NCI-H2171 treated with DMSO at 0.1 percent for 48 hours (cell line): ENCODE measurements at regions not wholly inside any gene's neighbourhood (a gene's known extent, or its start where the extent isn't known, plus 50 kb on each side); places are given as distances from the start of the nearest gene placed in this dataset.

Source experiments
- DNase-seq: peaks from one replicate; lab custom pipeline; 2025; lab: John Stamatoyannopoulos, UW

- DNase-seq, result no peak
These were observed 201.1 kb upstream of the ADAMTS9 start for GRCh38 chr3:64888840-64889392.

- no peak for DNase-seq
These were observed 200.4 kb upstream of the ADAMTS9 start for GRCh38 chr3:64888165-64888564.

- no peak for DNase-seq
These were observed 197.3 kb upstream of the ADAMTS9 start for GRCh38 chr3:64885055-64885454.

DNA sequence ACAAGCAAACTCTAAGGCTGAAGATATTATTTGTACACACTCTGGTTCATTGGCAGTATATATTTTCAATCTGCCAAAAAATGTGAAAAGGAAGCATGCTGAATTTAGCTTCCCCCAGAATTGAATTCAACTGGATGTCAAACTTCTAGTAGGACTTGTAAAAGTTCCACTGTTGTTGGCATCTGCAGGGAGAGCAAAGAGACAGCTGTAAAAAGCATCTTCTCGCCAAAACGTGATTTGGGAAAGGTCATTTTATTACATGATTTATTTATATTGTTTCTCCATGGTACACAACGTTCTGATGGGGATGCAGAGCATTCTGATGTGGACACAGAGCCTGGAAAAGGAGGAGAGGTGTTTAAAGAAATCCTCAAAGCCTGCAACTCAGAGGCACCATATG is 196.7 kb upstream of the ADAMTS9 start:
- DNase-seq, result no peak

GRCh38 chr3:64880916-64881315 is 193.1 kb upstream of the ADAMTS9 start:
- no peak for DNase-seq

DNA sequence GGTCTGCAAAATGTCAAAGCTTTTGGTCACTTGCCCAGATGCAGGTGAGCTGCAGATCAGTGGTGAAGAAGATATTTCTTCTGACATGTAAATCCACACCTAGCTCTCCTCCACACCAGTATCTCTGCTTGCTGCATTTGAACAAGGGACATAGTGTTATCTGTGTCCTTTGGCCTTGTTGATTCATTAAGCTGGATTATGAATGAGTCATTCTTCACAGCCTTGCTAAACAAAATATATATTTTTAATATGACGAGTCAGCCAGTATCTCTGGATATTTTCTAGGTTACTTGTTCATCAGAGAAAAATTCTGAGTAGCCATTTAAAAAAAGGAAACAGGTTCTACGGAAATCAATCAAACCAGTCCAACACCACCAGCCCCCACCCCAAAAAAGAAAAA is 190.6 kb upstream of the ADAMTS9 start:
- DNase-seq, result no peak

DNA sequence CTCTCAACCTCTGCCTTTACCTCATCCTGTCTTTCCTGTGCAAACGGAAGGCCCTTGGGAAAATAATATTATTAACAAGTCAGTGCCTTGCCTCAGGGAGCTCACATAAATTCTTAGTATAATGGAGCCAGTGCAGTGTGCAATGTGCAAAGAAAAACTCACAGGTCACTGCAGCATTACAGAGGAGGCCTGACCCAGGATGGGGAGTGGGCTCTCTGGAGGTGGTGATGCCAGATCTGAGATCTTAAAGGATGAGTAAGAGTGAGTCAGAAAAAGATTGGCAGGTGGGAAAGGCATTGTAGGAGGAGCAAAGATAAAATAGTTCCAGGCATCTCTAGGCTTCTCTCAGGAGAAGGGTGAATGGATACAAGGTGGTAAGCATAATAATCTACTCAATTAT is 185.6 kb upstream of the ADAMTS9 start:
- no peak for DNase-seq

GRCh38 chr3:64872345-64872744 is 184.5 kb upstream of the ADAMTS9 start:
- no peak for DNase-seq

DNA sequence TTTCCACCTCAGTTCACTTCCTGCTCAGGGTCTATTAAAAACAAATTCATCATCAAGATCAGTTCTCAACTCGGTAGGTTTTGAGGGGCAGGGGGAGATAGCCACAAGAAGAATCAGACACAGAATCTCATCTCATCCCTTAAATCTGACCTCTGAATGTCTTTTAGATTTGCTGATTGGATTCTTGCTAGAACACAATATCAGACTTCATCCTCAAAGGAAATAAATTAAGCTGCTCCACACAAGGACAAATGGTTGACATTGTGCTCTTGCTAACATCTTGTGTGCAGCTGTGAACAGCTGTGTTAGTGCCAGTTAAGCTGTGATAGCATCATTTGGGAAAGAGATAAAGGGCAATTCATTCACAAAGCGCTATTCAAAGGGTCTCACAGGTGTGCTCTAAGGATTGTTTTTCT is 184.0 kb upstream of the ADAMTS9 start:
- DNase-seq, result no peak

DNA sequence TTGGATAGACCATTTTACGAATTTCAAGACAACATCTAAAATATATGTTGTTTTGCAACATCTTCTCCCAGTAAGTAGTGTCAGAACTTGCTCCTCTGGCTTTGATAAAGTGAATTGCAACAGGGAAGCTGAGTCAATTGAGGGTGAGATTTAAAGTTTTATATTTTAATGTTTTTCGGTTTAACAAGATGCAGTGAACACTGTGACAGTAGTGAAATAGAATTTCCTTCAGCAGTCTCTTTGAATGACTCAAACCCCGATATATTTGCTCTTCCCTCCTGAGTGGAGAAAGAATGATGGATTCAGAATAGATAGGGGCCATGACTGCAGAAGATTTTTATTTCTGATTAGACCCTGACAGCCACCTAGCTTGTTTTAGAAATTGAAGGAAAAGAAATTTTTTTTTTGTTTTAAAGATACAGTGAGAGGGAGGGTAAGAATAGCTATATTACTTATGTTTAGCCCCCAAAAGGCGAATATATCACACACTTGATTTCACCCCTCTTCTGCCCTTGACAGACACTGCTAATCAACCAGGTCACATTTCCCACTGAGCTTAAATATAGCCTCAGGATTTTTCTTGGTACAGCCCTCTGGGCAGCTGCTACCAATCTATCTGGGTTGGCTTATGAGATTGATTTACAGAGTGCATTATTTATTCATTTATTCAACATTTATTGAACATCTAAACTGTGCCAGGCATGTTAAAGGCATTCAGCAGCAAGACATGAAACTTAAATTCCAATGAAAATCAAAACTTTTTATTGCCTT is 183.3 kb upstream of the ADAMTS9 start:
- no peak for DNase-seq

DNA sequence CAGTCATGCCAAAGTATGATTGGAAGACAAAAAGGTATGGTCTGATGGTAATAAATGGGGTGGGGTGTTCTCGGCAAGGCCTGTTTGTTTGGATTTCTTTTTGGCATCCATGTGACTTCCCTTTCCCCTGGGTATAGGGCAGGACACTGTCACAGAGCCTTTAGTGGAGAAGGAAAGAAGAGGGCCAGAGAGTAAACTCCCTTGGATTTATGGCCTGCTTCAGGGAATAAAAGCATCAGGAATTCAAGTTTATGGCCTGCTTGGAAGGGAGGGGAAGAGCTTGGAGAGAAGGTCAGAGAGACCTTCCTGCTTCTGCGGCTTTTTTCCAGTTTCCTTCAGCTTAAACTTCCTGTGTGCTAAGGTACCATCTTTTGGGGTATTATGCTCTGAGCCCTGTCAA is 179.4 kb upstream of the ADAMTS9 start:
- no peak for DNase-seq

GRCh38 chr3:64865839-64866570 is 178.2 kb upstream of the ADAMTS9 start:
- DNase-seq, result no peak

DNA sequence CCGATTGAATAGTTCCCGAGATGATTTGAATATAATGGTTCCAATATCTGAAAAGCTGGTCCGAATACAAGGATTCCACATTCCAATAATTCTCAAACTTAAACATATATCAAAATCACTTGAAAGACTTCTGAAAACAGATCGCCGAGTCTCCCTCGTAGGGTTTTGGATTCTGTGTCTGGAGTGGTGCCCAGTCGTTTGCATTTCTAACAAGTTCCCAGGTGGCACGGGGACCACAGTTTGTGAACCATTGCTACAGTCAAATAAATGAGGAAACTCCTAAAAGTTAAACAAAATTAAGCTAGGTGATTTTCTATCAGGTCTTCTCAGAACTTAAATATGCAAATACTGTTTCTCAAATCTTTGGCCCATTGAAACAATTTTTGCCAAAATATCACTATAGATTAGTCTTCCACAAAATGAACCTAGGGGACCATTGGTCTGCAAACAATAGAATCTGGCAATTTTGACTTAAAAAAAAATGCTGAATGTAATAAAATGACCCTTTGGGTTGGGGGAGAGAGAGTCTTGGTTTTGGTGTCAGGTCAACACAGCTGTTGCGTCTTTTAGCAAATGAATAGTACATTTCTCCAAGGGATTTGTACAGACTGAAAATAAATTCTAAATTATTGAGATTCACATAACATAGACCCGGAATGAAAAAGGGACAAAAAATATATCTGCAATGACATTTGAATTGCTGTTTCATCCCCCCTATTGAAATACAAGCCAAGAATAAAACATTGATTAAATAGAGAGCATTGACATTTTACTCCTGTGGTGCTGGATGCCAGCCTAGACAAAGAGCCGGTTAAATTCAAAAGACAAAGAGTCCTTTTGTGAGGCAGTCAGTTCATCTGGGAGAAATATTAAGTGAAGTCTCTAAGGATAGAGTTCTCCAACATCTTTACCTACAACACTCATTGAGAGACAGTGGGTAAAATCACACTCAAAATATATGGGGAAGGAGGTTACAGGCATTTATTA is 175.7 kb upstream of the ADAMTS9 start:
- DNase-seq, result no peak

DNA sequence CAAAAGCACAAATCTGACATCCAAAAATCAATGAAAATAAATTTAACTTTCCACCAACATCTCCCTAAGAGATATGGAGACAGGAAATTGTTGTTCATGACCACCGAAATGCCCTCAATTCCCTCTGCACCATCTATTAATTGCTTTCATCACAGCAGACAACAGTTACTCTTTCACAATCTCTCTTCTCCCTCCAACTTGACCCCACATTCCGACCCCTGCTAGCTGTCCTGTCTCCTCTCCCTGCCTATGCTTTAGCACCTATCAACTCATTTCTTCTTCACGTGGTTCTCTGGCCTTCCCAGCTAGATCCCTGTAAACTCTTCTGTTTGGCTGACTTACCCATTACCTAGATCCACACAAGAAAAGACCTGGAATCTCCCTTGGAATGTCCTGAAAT is 173.9 kb upstream of the ADAMTS9 start:
- no peak for DNase-seq

DNA sequence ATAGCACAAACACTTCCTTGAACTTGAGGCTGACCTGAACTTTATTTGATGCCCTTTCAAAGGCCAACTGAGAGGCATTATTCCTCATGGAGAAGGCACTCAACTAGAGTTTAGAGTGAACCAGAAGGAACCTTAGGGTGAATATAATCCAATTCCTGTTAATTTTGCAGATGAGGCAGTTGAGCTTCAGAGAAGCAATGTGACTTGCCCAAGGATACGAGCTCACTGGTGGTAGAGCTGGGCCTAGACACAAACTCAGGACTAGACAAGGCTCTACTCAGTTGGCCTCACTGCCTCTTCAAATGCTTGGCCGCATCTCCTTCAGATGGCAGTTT is 172.7 kb upstream of the ADAMTS9 start:
- DNase-seq, result no peak

DNA sequence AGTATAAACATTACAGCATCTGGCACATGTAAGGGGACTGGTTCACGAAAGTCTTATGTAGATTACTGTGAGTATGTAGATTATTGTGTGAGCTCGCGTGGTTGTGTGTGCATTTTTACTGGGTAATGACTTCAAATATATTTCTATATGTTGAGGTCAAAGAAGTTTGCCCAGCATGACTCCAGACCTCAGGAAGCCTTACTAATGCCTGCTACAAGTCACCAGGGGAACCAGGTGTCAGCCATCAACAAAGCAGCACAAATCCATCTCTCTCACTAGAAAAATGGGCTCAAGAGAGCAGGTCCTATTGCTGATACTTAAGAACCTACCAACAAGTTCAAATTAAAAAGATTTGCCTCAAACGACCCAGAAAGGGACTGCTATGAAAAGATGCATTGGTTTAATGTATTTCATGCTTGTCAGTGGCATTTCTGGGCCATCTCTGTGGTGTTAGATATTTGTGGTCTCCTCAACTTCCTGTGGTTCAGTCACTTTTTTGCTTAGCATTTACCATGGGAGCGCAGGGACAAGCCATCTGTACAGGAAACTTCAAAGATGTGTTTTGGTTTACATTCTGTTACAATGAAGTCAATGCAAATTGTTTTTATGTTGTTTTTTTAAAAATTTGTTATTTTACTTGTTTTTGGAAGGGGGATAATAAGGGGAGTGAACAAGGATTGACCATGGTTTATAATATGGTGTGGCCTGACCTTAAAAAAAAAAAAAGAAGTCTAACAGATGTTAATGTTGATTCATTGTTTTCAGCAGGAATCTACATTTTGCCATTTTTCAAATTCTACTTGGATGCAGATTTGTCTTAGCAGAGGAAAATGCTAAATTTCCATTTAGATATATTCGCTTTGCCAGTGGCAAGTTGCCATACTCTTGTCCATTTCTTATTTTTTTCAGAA is 172.1 kb upstream of the ADAMTS9 start:
- no peak for DNase-seq

DNA sequence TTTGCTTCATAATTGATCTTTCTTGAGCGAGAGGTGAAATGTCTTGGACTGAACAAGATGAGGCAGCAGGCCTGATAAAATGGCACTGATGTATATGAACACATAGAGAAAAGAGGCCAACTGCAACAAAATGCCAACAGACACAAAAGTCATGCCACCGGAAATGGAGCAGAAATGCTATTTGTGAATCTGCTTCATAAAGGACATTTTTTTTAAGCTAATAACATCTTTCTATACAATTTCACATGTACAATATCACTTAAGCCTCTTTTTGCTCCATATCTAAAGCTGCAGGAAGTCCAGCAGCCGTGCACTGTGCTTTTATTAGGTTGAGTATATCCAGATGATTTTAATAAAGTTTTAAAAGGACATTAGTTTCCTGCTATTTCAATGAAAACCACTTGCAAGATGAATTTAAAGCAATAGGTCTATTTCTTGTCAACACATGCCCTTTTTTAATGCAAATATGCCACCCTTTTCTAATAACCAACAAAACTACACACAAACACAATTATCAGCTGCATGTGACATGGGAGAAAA is 169.2 kb upstream of the ADAMTS9 start:
- no peak for DNase-seq

GRCh38 chr3:64856106-64856505 is 168.3 kb upstream of the ADAMTS9 start:
- DNase-seq, result no peak

DNA sequence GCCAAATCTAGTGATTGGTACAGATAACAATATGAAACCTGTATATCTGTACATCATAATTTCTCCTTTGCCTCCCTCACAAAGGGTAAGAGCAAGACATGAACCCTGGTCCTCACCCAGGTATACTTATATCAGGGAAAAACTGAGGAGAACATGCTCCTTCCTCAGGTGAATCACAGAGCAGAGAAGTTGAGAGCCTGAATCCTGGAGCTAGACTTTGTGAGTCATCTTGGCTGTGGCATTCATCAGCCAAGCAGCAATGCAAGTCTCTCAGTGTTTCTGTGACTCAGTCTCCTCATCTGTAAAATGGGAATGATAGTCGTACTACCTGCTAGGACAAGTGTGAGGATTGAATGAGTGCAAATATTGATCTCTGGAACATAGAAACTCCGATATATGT is 165.7 kb upstream of the ADAMTS9 start:
- no peak for DNase-seq

DNA sequence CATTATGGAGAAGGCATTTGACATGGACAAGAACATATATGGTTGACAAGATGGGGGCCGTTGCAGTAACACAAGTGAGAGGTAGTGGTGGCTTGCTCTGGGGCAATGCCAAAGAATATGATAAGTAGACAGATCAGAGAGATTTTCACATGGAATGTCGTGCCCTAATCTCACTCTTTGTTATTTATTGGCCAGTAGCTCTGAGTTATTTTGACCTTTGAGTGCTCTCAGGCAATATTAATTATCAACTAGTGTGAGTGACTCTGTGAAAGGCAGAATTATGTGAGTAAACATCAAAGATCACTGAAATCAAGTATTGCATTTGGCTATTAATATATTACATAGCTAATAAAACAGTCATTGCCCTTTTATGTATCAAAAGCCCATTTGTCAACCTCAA is 164.9 kb upstream of the ADAMTS9 start:
- DNase-seq, result no peak

- DNase-seq, result no peak
These were observed 161.0 kb upstream of the ADAMTS9 start for GRCh38 chr3:64848822-64849221.
